ENCODE measurements at regions not wholly inside any gene's neighbourhood (a gene's known extent, or its start where the extent isn't known, plus 50 kb on each side); places are given as distances from the start of the nearest gene placed in this dataset.

- Histone ChIP-seq H3K4ac (ENCODE audit: low read depth, low read length) (no peak overlapping the region), H4K20me1 (ENCODE audit: control insufficient read depth, insufficient read depth, insufficient read length) (no peaks in the 10 kb centered on the region), H2AFZ (ENCODE audit: low read length) (no peak overlapping the region), H3K56ac (ENCODE audit: insufficient read length, low read depth, low read length) (no peak overlapping the region), H3T11ph (ENCODE audit: low read length) (no peak overlapping the region), H4K5ac (ENCODE audit: insufficient read length, low read depth, low read length) (no peak overlapping the region), H4K8ac (replicated peaks; ENCODE audit: insufficient read length, low read depth, low read length) (no peak overlapping the region), H2AK5ac (ENCODE audit: insufficient read length, low read length) (no peak overlapping the region), H3K9ac (ENCODE audit: extremely low read depth, insufficient read length, low read length) (no peak overlapping the region), H3K79me1 (ENCODE audit: insufficient read depth, low read depth, low read length, poor library complexity, severe bottlenecking) (no peaks in the 10 kb centered on the region), H3K4me1 (ENCODE audit: insufficient read depth, low read length) (no peaks in the 10 kb centered on the region), H3K4me2 (ENCODE audit: insufficient read depth, insufficient read length, low read length) (no peak overlapping the region), H2BK20ac (ENCODE audit: low read depth, low read length, poor library complexity, severe bottlenecking) (no peak overlapping the region), H2BK5ac (ENCODE audit: insufficient read length, low read length) (no peak overlapping the region), H2BK15ac (ENCODE audit: low read depth, low read length) (no peak overlapping the region), H3K79me2 (ENCODE audit: insufficient read depth, low read length) (no peaks in the 10 kb centered on the region), H3K9me3 (ENCODE audit: control insufficient read depth, low read depth, low read length) (no peaks in the 10 kb centered on the region), H2BK12ac (ENCODE audit: insufficient read length, low read depth, low read length) (no peak overlapping the region), H2BK120ac (ENCODE audit: low read depth, low read length, poor library complexity, severe bottlenecking) (no peak overlapping the region), H3K23me2 (ENCODE audit: insufficient read length, low read depth, low read length, poor library complexity, severe bottlenecking) (no peaks in the 10 kb centered on the region), H3K23ac (ENCODE audit: insufficient read length, low read depth, low read length) (no peak overlapping the region), H3K14ac (ENCODE audit: insufficient read depth, low read length) (no peak overlapping the region), H3K27me3 (ENCODE audit: insufficient read depth, low read length) (no peaks in the 10 kb centered on the region), H3K18ac (ENCODE audit: insufficient read length, low read depth, low read length) (no peak overlapping the region), H4K91ac (ENCODE audit: insufficient read length, low read depth, low read length) (no peak overlapping the region), H3K27ac (ENCODE audit: insufficient read length, low read depth, low read length) (no peak overlapping the region)
- TF ChIP-seq CTCF (conservative IDR thresholded peaks at IDR 0.05), result no peak
- no peaks in the 10 kb centered on the region for H3K27me3 Mint-ChIP-seq (ENCODE audit: low read depth)
- H3K4me1 Mint-ChIP-seq, result no peaks in the 10 kb centered on the region; a peak in 1 of 4 replicates
- H3K36me3 Mint-ChIP-seq (ENCODE audit: insufficient read depth in 1 of 3, low read depth in 3 of 3), result peaks cover 11 to 37% (median 37%) of the 10 kb centered on the region in 3 experiments; a peak in 6 of 7 replicates
- no peaks in the 10 kb centered on the region for H3K9me3 Mint-ChIP-seq
- WGBS (ENCODE audit: extremely low coverage, insufficient read length, low lambda C conversion rate), result no CpG with 5 or more reads among the region's 10 CpGs
- no peak overlapping the region for H3K4me3 Mint-ChIP-seq
- H3K27ac Mint-ChIP-seq, result no peak overlapping the region
- DNase-seq, result no peak
Observed at GRCh38 chr12:124383028-124383427, 88.1 kb downstream of the RFLNA start.

Measured in H9 (cell line).